RWPE2 (cell line): ENCODE measurements at regions not wholly inside any gene's neighbourhood (a gene's known extent, or its start where the extent isn't known, plus 50 kb on each side); places are given as distances from the start of the nearest gene placed in this dataset.

ENCODE experiments used
- ATAC-seq: fragments of 200-7000 bp; cut with Tn5 transposase; 3 replicates; pipeline ENCODE4 v1.9.1; 2021; ENCODE audit warnings: low read depth
- DNase-seq: peaks from one replicate; pipeline ENCODE4 v3.0.0-alpha.2; 2020; ENCODE audit warnings: low spot score
- H3K27ac ChIP-seq: fragments of 450-650 bp; 2 replicates; pipeline ENCODE4 v1.5.1; 2017; ENCODE audit warnings: mild to moderate bottlenecking; ENCODE audit not compliant: poor library complexity, severe bottlenecking
- H3K27me3 ChIP-seq: fragments of 250-450 bp; sonication (Bioruptor Pico); 2 replicates; pipeline ENCODE4 v1.5.1; 2021; ENCODE audit warnings: mild to moderate bottlenecking, moderate library complexity; ENCODE audit not compliant: insufficient read depth, poor library complexity, severe bottlenecking
- H3K36me3 ChIP-seq: fragments of 250-450 bp; sonication (Bioruptor Pico); 2 replicates; pipeline ENCODE4 v1.5.1; 2020; ENCODE audit warnings: low read depth, mild to moderate bottlenecking, moderate library complexity
- H3K4me1 ChIP-seq: fragments of 250-450 bp; sonication (Bioruptor Pico); 2 replicates; pipeline ENCODE4 v1.5.1; 2021; ENCODE audit warnings: mild to moderate bottlenecking, moderate library complexity; ENCODE audit not compliant: insufficient read depth, poor library complexity, severe bottlenecking
- H3K4me3 ChIP-seq: fragments of 250-450 bp; sonication (Bioruptor Pico); 2 replicates; pipeline ENCODE4 v1.5.1; 2021; ENCODE audit warnings: mild to moderate bottlenecking, moderate library complexity; ENCODE audit not compliant: severe bottlenecking
- H3K9me3 ChIP-seq: fragments of 250-450 bp; sonication (Bioruptor Pico); 2 replicates; pipeline ENCODE4 v1.5.1; 2021; ENCODE audit warnings: mild to moderate bottlenecking, moderate library complexity; ENCODE audit not compliant: severe bottlenecking
- CTCF ChIP-seq: fragments of 450-650 bp; IDR thresholded peaks from one replicate; pipeline ENCODE4 v1.5.1; 2017; ENCODE audit warnings: mild to moderate bottlenecking, moderate library complexity; ENCODE audit not compliant: poor library complexity, severe bottlenecking

GRCh38 chr3:117129516-117129915, 419.9 kb downstream of the TUSC7 start:
- ATAC-seq (no peak), DNase-seq (no peak)
- Histone ChIP-seq H3K4me1 (no peaks in the 10 kb centered on the region), H3K9me3 (no peaks in the 10 kb centered on the region), H3K27ac (no peak overlapping the region), H3K27me3 (no peaks in the 10 kb centered on the region), H3K4me3 (no peak overlapping the region), H3K36me3 (no peaks in the 10 kb centered on the region)
- no peak for TF ChIP-seq CTCF

GRCh38 chr3:117130222-117130621, 420.6 kb downstream of the TUSC7 start:
- no peak for DNase-seq
- Histone ChIP-seq H3K9me3 (no peaks in the 10 kb centered on the region), H3K36me3 (no peaks in the 10 kb centered on the region), H3K27me3 (no peaks in the 10 kb centered on the region), H3K27ac (no peak overlapping the region), H3K4me1 (no peaks in the 10 kb centered on the region), H3K4me3 (no peak overlapping the region)
- no peak for TF ChIP-seq CTCF
- ATAC-seq, result no peak

GRCh38 chr3:117131259-117131658, 421.7 kb downstream of the TUSC7 start:
- no peak for TF ChIP-seq CTCF
- Histone ChIP-seq H3K4me3 (no peak overlapping the region), H3K4me1 (no peaks in the 10 kb centered on the region), H3K27me3 (no peaks in the 10 kb centered on the region), H3K27ac (no peak overlapping the region), H3K36me3 (no peaks in the 10 kb centered on the region), H3K9me3 (no peaks in the 10 kb centered on the region)
- ATAC-seq (no peak), DNase-seq (no peak)

GRCh38 chr3:117133066-117133465, 423.5 kb downstream of the TUSC7 start:
- ATAC-seq (no peak), DNase-seq (no peak)
- no peak for TF ChIP-seq CTCF
- Histone ChIP-seq H3K9me3 (no peaks in the 10 kb centered on the region), H3K36me3 (no peaks in the 10 kb centered on the region), H3K27me3 (no peaks in the 10 kb centered on the region), H3K27ac (no peak overlapping the region), H3K4me3 (no peak overlapping the region), H3K4me1 (no peaks in the 10 kb centered on the region)

- TF ChIP-seq CTCF, result no peak
- Histone ChIP-seq H3K36me3 (no peaks in the 10 kb centered on the region), H3K4me1 (no peaks in the 10 kb centered on the region), H3K27me3 (no peaks in the 10 kb centered on the region), H3K4me3 (no peak overlapping the region), H3K9me3 (no peaks in the 10 kb centered on the region), H3K27ac (no peak overlapping the region)
- DNase-seq (no peak), ATAC-seq (no peak)
These were observed 425.6 kb downstream of the TUSC7 start for GRCh38 chr3:117135207-117135606.
